A549 (cell line): ENCODE measurements at regions not wholly inside any gene's neighbourhood (a gene's known extent, or its start where the extent isn't known, plus 50 kb on each side); places are given as distances from the start of the nearest gene placed in this dataset.

Experiments used
- ATAC-seq, 2 experiments: fragments of 200-7000 bp in 1 of 2; fragments of >200 bp in 1 of 2; cut with Nextera tagmentation in 1 of 2; cut with Tn5 transposase in 1 of 2; 3 replicates each; pipeline versions ENCODE4 v1.8.0 to v1.9.1; 2018 to 2020; ENCODE audit warnings: mild to moderate bottlenecking in 1 of 2, moderate library complexity in 1 of 2
- CTCF ChIA-PET: fragments of 300-600 bp; sonication (Branson Sonifier 250); formaldehyde crosslinking; extraction: SDS; loops from one replicate; lab custom pipeline; 2021; ENCODE audit warnings: antibody characterized with exemption, inconsistent platforms; lab: Yijun Ruan, JAX
- POLR2A ChIA-PET: fragments of 350-600 bp; formaldehyde crosslinking; extraction: SDS; loops from one replicate; lab custom pipeline; 2021; ENCODE audit warnings: antibody characterized with exemption, inconsistent platforms; lab: Yijun Ruan, JAX
- DNase-seq, 2 experiments: peaks; one replicate each; pipeline versions ENCODE4 v3.0.0 to v3.0.0-alpha.2; 2011 to 2016; ENCODE audit warnings: low read depth in 1 of 2, low spot score in 1 of 2
- FAIRE-seq: peaks from 2 replicates; lab custom pipeline; 2011; peaks lifted over from hg19 to GRCh38; lab: Jason Lieb, UNC
- H3K27ac ChIP-seq, 2 experiments: fragments of >200 bp; sonication (Bioruptor Twin); formaldehyde crosslinking; 3 replicates each; pipeline ENCODE4 v1.5.1; 2016 to 2017
- H3K4me1 ChIP-seq: fragments of >200 bp; sonication (Bioruptor Twin); formaldehyde crosslinking; 3 replicates; pipeline ENCODE4 v1.6.1; 2016
- H3K4me2 ChIP-seq: fragments of >200 bp; sonication (Bioruptor Twin); formaldehyde crosslinking; 3 replicates; pipeline ENCODE4 v1.6.1; 2016
- H3K4me3 ChIP-seq: fragments of >200 bp; sonication (Bioruptor Twin); formaldehyde crosslinking; 3 replicates; pipeline ENCODE4 v1.5.1; 2016
- H3K9me3 ChIP-seq: fragments of >200 bp; sonication (Bioruptor Twin); formaldehyde crosslinking; 3 replicates; pipeline ENCODE4 v1.6.1; 2016
- BCL3 ChIP-seq: fragments of >200 bp; sonication (Bioruptor Twin); formaldehyde crosslinking; IDR thresholded peaks from 3 replicates; pipeline ENCODE4 v1.6.1; 2016
- CBX8 ChIP-seq: fragments of 200-600 bp; sonication (generic); IDR thresholded peaks from 2 replicates; pipeline ENCODE4 v1.6.1; 2016
- EHF ChIP-seq: fragments of 250-450 bp; sonication (Bioruptor Pico); IDR thresholded peaks from 2 replicates; pipeline ENCODE4 v1.5.0; 2020; ENCODE audit warnings: mild to moderate bottlenecking
- EHMT2 ChIP-seq: fragments of 200-600 bp; sonication (generic); IDR thresholded peaks from 2 replicates; pipeline ENCODE4 v1.6.1; 2016; ENCODE audit warnings: antibody characterized with exemption, low read depth, mild to moderate bottlenecking, moderate library complexity
- ESRRA ChIP-seq: fragments of 150-350 bp; IDR thresholded peaks from 2 replicates; pipeline ENCODE4 v1.6.1; 2014; ENCODE audit warnings: mild to moderate bottlenecking, low read length, borderline replicate concordance
- FOSB ChIP-seq: fragments of 250-450 bp; sonication (Bioruptor Pico); IDR thresholded peaks from 2 replicates; pipeline ENCODE4 v1.5.0; 2020; ENCODE audit warnings: mild to moderate bottlenecking, moderate library complexity
- FOSL2 ChIP-seq, 2 experiments: fragments of 450-650 bp in 1 of 2; fragments of >200 bp in 1 of 2; sonication (Bioruptor Twin) in 1 of 2; formaldehyde crosslinking; IDR thresholded peaks; 2 replicates each; pipeline versions ENCODE4 v1.5.0 to v1.6.1; 2016 to 2020; ENCODE audit warnings: mild to moderate bottlenecking in 1 of 2, moderate library complexity in 1 of 2
- GATA3 ChIP-seq: IDR thresholded peaks from 2 replicates; pipeline ENCODE4 v1.6.1; 2012; ENCODE audit warnings: borderline replicate concordance
- HDAC2 ChIP-seq: fragments of 200-600 bp; sonication (generic); IDR thresholded peaks from 2 replicates; pipeline ENCODE4 v1.6.1; 2016
- HEYL ChIP-seq: fragments of 250-450 bp; sonication (Bioruptor Pico); IDR thresholded peaks from 2 replicates; pipeline ENCODE4 v1.8.0; 2021; ENCODE audit warnings: mild to moderate bottlenecking, moderate library complexity
- HOXB13 ChIP-seq: fragments of 250-450 bp; sonication (Bioruptor Pico); IDR thresholded peaks from 2 replicates; pipeline ENCODE4 v1.5.0; 2020; ENCODE audit warnings: low read depth, mild to moderate bottlenecking, moderate library complexity
- JUN ChIP-seq, 2 experiments: fragments of >200 bp; sonication (Bioruptor Twin); formaldehyde crosslinking; IDR thresholded peaks; 2 replicates in 1 of 2; 3 replicates in 1 of 2; pipeline ENCODE4 v1.6.1; 2016 to 2017
- JUNB ChIP-seq: fragments of >200 bp; sonication (Bioruptor Twin); formaldehyde crosslinking; IDR thresholded peaks from 2 replicates; pipeline ENCODE4 v1.6.1; 2016
- MYC ChIP-seq: IDR thresholded peaks from 2 replicates; pipeline ENCODE4 v1.6.1; 2012; ENCODE audit warnings: mild to moderate bottlenecking, inconsistent platforms, low read length, improper control_type of control experiment, borderline replicate concordance
- NFE2L2 ChIP-seq: fragments of 150-350 bp; conservative IDR thresholded peaks from 2 replicates; pipeline ENCODE4 v1.6.1; 2014; ENCODE audit warnings: low read length
- PHF8 ChIP-seq: fragments of 200-600 bp; sonication (generic); IDR thresholded peaks from 2 replicates; pipeline ENCODE4 v1.6.1; 2016; ENCODE audit warnings: low read depth, mild to moderate bottlenecking, antibody characterized with exemption, moderate library complexity, borderline replicate concordance
- POLR2A ChIP-seq: IDR thresholded peaks from 2 replicates; pipeline ENCODE4 v1.6.1; 2012; ENCODE audit warnings: mild to moderate bottlenecking, low read length
- RAD21 ChIP-seq, 2 experiments: fragments of >200 bp in 1 of 2; sonication (Bioruptor Twin) in 1 of 2; formaldehyde crosslinking in 1 of 2; IDR thresholded peaks in 1 of 2; conservative IDR thresholded peaks in 1 of 2; 2 replicates in 1 of 2; 3 replicates in 1 of 2; pipeline ENCODE4 v1.6.1; 2012 to 2018; ENCODE audit warnings: inconsistent platforms in 1 of 2
- RARB ChIP-seq: fragments of 250-450 bp; sonication (Bioruptor Pico); IDR thresholded peaks from 2 replicates; pipeline ENCODE4 v1.8.0; 2021; ENCODE audit warnings: mild to moderate bottlenecking, moderate library complexity
- RCOR1 ChIP-seq: fragments of 150-350 bp; IDR thresholded peaks from 2 replicates; pipeline ENCODE4 v1.6.1; 2014; ENCODE audit warnings: antibody characterized with exemption, low read length, low read depth
- RFX5 ChIP-seq: fragments of 450-650 bp; IDR thresholded peaks from 2 replicates; pipeline ENCODE4 v1.7.1; 2014; ENCODE audit warnings: antibody characterized with exemption, mild to moderate bottlenecking, moderate library complexity
- TFCP2L1 ChIP-seq: fragments of 250-450 bp; sonication (Bioruptor Pico); IDR thresholded peaks from 2 replicates; pipeline ENCODE4 v1.5.0; 2021; ENCODE audit warnings: mild to moderate bottlenecking
- TP53 ChIP-seq: fragments of 250-450 bp; sonication (Bioruptor Pico); IDR thresholded peaks from 2 replicates; pipeline ENCODE4 v1.5.0; 2021; ENCODE audit warnings: mild to moderate bottlenecking, moderate library complexity
- ZFP36 ChIP-seq: fragments of 450-650 bp; IDR thresholded peaks from 2 replicates; pipeline ENCODE4 v1.6.1; 2014; ENCODE audit warnings: borderline replicate concordance; ENCODE audit not compliant: partially characterized antibody
- ZNF302 ChIP-seq: fragments of 250-450 bp; sonication (Bioruptor Pico); IDR thresholded peaks from 2 replicates; pipeline ENCODE4 v1.9.0; 2021; ENCODE audit warnings: inconsistent platforms, mild to moderate bottlenecking, moderate library complexity
- ZSCAN20 ChIP-seq: fragments of 250-450 bp; sonication (Bioruptor Pico); IDR thresholded peaks from 2 replicates; pipeline ENCODE4 v1.8.0; 2022; ENCODE audit warnings: mild to moderate bottlenecking, moderate library complexity
- WGBS: methylation state at CpG from one replicate; pipeline ENCODE4 v1.1.6; 2017; ENCODE audit errors: missing lambda C conversion rate; 5-methylcytosine and 5-hydroxymethylcytosine counted together
- TF ChIP-seq, protein P1 (sequence below): fragments of 250-450 bp; sonication (Bioruptor Pico); IDR thresholded peaks from 2 replicates; pipeline ENCODE4 v1.5.0; 2021; ENCODE audit warnings: mild to moderate bottlenecking, moderate library complexity, borderline replicate concordance
- TF ChIP-seq, protein P2 (sequence below): fragments of 250-450 bp; sonication (Bioruptor Pico); IDR thresholded peaks from 2 replicates; pipeline ENCODE4 v1.5.0; 2020; ENCODE audit warnings: low read depth, mild to moderate bottlenecking, moderate library complexity
- TF ChIP-seq, protein P3 (sequence below): IDR thresholded peaks from 2 replicates; pipeline ENCODE4 v1.6.1; 2012; ENCODE audit warnings: low read depth, borderline replicate concordance
- TF ChIP-seq, protein P4 (sequence below): fragments of 450-650 bp; IDR thresholded peaks from 2 replicates; pipeline ENCODE4 v1.6.1; 2014; ENCODE audit warnings: antibody characterized with exemption

- ATAC-seq = no peak
These were observed 78.3 kb upstream of the LMO4 start for GRCh38 chr1:87250336-87250735.

DNA sequence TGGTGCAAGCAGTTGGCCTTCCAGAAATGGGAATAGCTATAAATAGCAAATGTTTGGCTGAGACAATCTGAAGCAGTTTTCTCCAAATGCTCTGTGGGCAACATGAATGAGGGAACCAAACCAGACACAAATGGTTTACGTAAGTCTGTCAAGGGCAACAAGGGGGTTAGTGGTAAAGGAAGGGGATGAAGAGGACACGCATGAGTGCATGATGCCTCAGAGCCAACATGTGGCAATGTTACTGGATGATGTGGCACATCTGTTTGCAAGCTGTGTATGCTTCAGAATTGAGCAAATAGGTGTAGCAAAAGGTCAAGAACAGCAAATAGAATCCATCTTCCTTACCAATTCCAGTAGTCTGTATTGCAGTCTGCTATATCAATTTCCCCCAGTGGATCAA lies 76.3 kb upstream of the LMO4 start:
- Histone ChIP-seq H3K4me2 (no peak overlapping the region), H3K4me3 (no peak overlapping the region), H3K27ac (no peak overlapping the region), H3K4me1 (no peaks in the 10 kb centered on the region), H3K9me3 (no peaks in the 10 kb centered on the region)
- ChIA-PET CTCF (no interaction called here), POLR2A (no interaction called here)
- ATAC-seq = no peak
- no peak for DNase-seq
- TF ChIP-seq EHMT2 = no peak
- TF ChIP-seq, protein P1, sequence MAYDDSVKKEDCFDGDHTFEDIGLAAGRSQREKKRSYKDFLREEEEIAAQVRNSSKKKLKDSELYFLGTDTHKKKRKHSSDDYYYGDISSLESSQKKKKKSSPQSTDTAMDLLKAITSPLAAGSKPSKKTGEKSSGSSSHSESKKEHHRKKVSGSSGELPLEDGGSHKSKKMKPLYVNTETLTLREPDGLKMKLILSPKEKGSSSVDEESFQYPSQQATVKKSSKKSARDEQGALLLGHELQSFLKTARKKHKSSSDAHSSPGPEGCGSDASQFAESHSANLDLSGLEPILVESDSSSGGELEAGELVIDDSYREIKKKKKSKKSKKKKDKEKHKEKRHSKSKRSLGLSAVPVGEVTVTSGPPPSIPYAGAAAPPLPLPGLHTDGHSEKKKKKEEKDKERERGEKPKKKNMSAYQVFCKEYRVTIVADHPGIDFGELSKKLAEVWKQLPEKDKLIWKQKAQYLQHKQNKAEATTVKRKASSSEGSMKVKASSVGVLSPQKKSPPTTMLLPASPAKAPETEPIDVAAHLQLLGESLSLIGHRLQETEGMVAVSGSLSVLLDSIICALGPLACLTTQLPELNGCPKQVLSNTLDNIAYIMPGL (CRISPR knock-in tag) = no peak
- no peak for TF ChIP-seq POLR2A
- TF ChIP-seq RCOR1 = no peak
- TF ChIP-seq ZFP36 = no peak
- no peak for TF ChIP-seq MYC
- TF ChIP-seq HEYL (CRISPR knock-in tag) = no peak
- TF ChIP-seq ZSCAN20 (CRISPR knock-in tag) = no peak
- no peak for TF ChIP-seq NFE2L2
- TF ChIP-seq ESRRA = no peak
- TF ChIP-seq HDAC2 = no peak
- no peak for TF ChIP-seq GATA3
- no peak for TF ChIP-seq TP53 (CRISPR knock-in tag)
- TF ChIP-seq RAD21 (conservative IDR thresholded peaks at IDR 0.05 in 1 of 2, IDR thresholded peaks at IDR 0.05 in 1 of 2) = no peak
- TF ChIP-seq JUN (IDR thresholded peaks at IDR 0.05) = no peak
- 47% methylated on average over 2 of the region's 2 CpGs for WGBS
- FAIRE-seq = no peak

More at GRCh38 chr1:87250336-87250735, 78.3 kb upstream of the LMO4 start:
- Histone ChIP-seq H3K9me3 (no peaks in the 10 kb centered on the region), H3K4me3 (no peak overlapping the region), H3K4me2 (no peak overlapping the region), H3K4me1 (no peaks in the 10 kb centered on the region), H3K27ac (no peak overlapping the region)
- CTCF ChIA-PET = interaction anchor here (0.6 kb wide), 1 partner anchor 1923 kb away, joined by 3 read pairs; no protein-coding TSS in a partner anchor
- POLR2A ChIA-PET = no interaction called here
- FAIRE-seq (no peak), DNase-seq (no peak)
- 49% methylated on average over 5 of the region's 5 CpGs for WGBS
- no peak for TF ChIP-seq ZNF302 (CRISPR knock-in tag)
- TF ChIP-seq HOXB13 (CRISPR knock-in tag) = no peak
- TF ChIP-seq NFE2L2 = no peak
- no peak for TF ChIP-seq FOSL2 (IDR thresholded peaks at IDR 0.05)
- no peak for TF ChIP-seq FOSL2 (CRISPR knock-in tag; IDR thresholded peaks at IDR 0.05)
- TF ChIP-seq FOSB (CRISPR knock-in tag) = no peak
- TF ChIP-seq TFCP2L1 (CRISPR knock-in tag) = no peak
- TF ChIP-seq, protein P2, sequence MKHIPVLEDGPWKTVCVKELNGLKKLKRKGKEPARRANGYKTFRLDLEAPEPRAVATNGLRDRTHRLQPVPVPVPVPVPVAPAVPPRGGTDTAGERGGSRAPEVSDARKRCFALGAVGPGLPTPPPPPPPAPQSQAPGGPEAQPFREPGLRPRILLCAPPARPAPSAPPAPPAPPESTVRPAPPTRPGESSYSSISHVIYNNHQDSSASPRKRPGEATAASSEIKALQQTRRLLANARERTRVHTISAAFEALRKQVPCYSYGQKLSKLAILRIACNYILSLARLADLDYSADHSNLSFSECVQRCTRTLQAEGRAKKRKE (CRISPR knock-in tag) = no peak
- TF ChIP-seq PHF8 = no peak
- TF ChIP-seq RARB = no peak
- no peak for TF ChIP-seq EHMT2
- TF ChIP-seq, protein P3, sequence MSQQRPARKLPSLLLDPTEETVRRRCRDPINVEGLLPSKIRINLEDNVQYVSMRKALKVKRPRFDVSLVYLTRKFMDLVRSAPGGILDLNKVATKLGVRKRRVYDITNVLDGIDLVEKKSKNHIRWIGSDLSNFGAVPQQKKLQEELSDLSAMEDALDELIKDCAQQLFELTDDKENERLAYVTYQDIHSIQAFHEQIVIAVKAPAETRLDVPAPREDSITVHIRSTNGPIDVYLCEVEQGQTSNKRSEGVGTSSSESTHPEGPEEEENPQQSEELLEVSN = no peak
- TF ChIP-seq RCOR1 = no peak
- no peak for TF ChIP-seq JUNB
- no peak for TF ChIP-seq HDAC2
- TF ChIP-seq, protein P4, sequence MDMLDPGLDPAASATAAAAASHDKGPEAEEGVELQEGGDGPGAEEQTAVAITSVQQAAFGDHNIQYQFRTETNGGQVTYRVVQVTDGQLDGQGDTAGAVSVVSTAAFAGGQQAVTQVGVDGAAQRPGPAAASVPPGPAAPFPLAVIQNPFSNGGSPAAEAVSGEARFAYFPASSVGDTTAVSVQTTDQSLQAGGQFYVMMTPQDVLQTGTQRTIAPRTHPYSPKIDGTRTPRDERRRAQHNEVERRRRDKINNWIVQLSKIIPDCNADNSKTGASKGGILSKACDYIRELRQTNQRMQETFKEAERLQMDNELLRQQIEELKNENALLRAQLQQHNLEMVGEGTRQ = no peak
- no peak for TF ChIP-seq CBX8
- TF ChIP-seq BCL3 = no peak
- TF ChIP-seq EHF (CRISPR knock-in tag) = no peak
- no peak for TF ChIP-seq RFX5
